A549 (cell line): ENCODE measurements at regions not wholly inside any gene's neighbourhood (a gene's known extent, or its start where the extent isn't known, plus 50 kb on each side); places are given as distances from the start of the nearest gene placed in this dataset.

Experiments
- ATAC-seq, 2 experiments: fragments of 200-7000 bp in 1 of 2; fragments of >200 bp in 1 of 2; cut with Nextera tagmentation in 1 of 2; cut with Tn5 transposase in 1 of 2; 3 replicates each; pipeline versions ENCODE4 v1.8.0 to v1.9.1; 2018 to 2020; ENCODE audit warnings: mild to moderate bottlenecking in 1 of 2, moderate library complexity in 1 of 2
- CTCF ChIA-PET: fragments of 300-600 bp; sonication (Branson Sonifier 250); formaldehyde crosslinking; extraction: SDS; loops from one replicate; lab custom pipeline; 2021; ENCODE audit warnings: antibody characterized with exemption, inconsistent platforms; lab: Yijun Ruan, JAX
- POLR2A ChIA-PET: fragments of 350-600 bp; formaldehyde crosslinking; extraction: SDS; loops from one replicate; lab custom pipeline; 2021; ENCODE audit warnings: antibody characterized with exemption, inconsistent platforms; lab: Yijun Ruan, JAX
- DNase-seq, 2 experiments: peaks; one replicate each; pipeline versions ENCODE4 v3.0.0 to v3.0.0-alpha.2; 2011 to 2016; ENCODE audit warnings: low read depth in 1 of 2, low spot score in 1 of 2
- FAIRE-seq: peaks from 2 replicates; lab custom pipeline; 2011; peaks lifted over from hg19 to GRCh38; lab: Jason Lieb, UNC
- H3K27ac ChIP-seq, 2 experiments: fragments of >200 bp; sonication (Bioruptor Twin); formaldehyde crosslinking; 3 replicates each; pipeline ENCODE4 v1.5.1; 2016 to 2017
- H3K4me1 ChIP-seq: fragments of >200 bp; sonication (Bioruptor Twin); formaldehyde crosslinking; 3 replicates; pipeline ENCODE4 v1.6.1; 2016
- H3K4me2 ChIP-seq: fragments of >200 bp; sonication (Bioruptor Twin); formaldehyde crosslinking; 3 replicates; pipeline ENCODE4 v1.6.1; 2016
- H3K4me3 ChIP-seq: fragments of >200 bp; sonication (Bioruptor Twin); formaldehyde crosslinking; 3 replicates; pipeline ENCODE4 v1.5.1; 2016
- H3K9me3 ChIP-seq: fragments of >200 bp; sonication (Bioruptor Twin); formaldehyde crosslinking; 3 replicates; pipeline ENCODE4 v1.6.1; 2016
- CBX2 ChIP-seq: fragments of 200-600 bp; sonication (generic); IDR thresholded peaks from 2 replicates; pipeline ENCODE4 v1.6.1; 2016; ENCODE audit warnings: low read depth, mild to moderate bottlenecking, borderline replicate concordance
- CBX8 ChIP-seq: fragments of 200-600 bp; sonication (generic); IDR thresholded peaks from 2 replicates; pipeline ENCODE4 v1.6.1; 2016
- CEBPB ChIP-seq, 2 experiments: fragments of >200 bp in 1 of 2; sonication (Bioruptor Twin) in 1 of 2; formaldehyde crosslinking in 1 of 2; IDR thresholded peaks; 2 replicates each; pipeline ENCODE4 v1.6.1; 2012 to 2016
- CHD4 ChIP-seq: fragments of 200-600 bp; sonication (generic); IDR thresholded peaks from 2 replicates; pipeline ENCODE4 v1.6.1; 2016; ENCODE audit warnings: antibody characterized with exemption, mild to moderate bottlenecking, borderline replicate concordance
- EP300 ChIP-seq, 2 experiments: fragments of >200 bp; sonication (Bioruptor Twin); formaldehyde crosslinking; IDR thresholded peaks; 2 replicates in 1 of 2; 3 replicates in 1 of 2; pipeline ENCODE4 v1.6.1; 2016 to 2017
- FOSL2 ChIP-seq, 2 experiments: fragments of 450-650 bp in 1 of 2; fragments of >200 bp in 1 of 2; sonication (Bioruptor Twin) in 1 of 2; formaldehyde crosslinking; IDR thresholded peaks; 2 replicates each; pipeline versions ENCODE4 v1.5.0 to v1.6.1; 2016 to 2020; ENCODE audit warnings: mild to moderate bottlenecking in 1 of 2, moderate library complexity in 1 of 2
- FOXS1 ChIP-seq: fragments of 250-450 bp; sonication (Bioruptor Pico); IDR thresholded peaks from 2 replicates; pipeline ENCODE4 v1.5.0; 2020; ENCODE audit warnings: mild to moderate bottlenecking, moderate library complexity
- HDAC2 ChIP-seq: fragments of 200-600 bp; sonication (generic); IDR thresholded peaks from 2 replicates; pipeline ENCODE4 v1.6.1; 2016
- HEYL ChIP-seq: fragments of 250-450 bp; sonication (Bioruptor Pico); IDR thresholded peaks from 2 replicates; pipeline ENCODE4 v1.8.0; 2021; ENCODE audit warnings: mild to moderate bottlenecking, moderate library complexity
- HOXB13 ChIP-seq: fragments of 250-450 bp; sonication (Bioruptor Pico); IDR thresholded peaks from 2 replicates; pipeline ENCODE4 v1.5.0; 2020; ENCODE audit warnings: low read depth, mild to moderate bottlenecking, moderate library complexity
- HOXB5 ChIP-seq: fragments of 250-450 bp; sonication (Bioruptor Pico); IDR thresholded peaks from 2 replicates; pipeline ENCODE4 v1.5.0; 2020; ENCODE audit warnings: mild to moderate bottlenecking, moderate library complexity
- MAFK ChIP-seq: fragments of 450-650 bp; IDR thresholded peaks from 2 replicates; pipeline ENCODE4 v1.6.1; 2014; ENCODE audit not compliant: partially characterized antibody
- NFE2L2 ChIP-seq: fragments of 150-350 bp; conservative IDR thresholded peaks from 2 replicates; pipeline ENCODE4 v1.6.1; 2014; ENCODE audit warnings: low read length
- NPAS2 ChIP-seq: fragments of 250-450 bp; sonication (Bioruptor Pico); IDR thresholded peaks from 2 replicates; pipeline ENCODE4 v1.8.0; 2022; ENCODE audit warnings: mild to moderate bottlenecking, moderate library complexity, borderline replicate concordance
- PHF8 ChIP-seq: fragments of 200-600 bp; sonication (generic); IDR thresholded peaks from 2 replicates; pipeline ENCODE4 v1.6.1; 2016; ENCODE audit warnings: low read depth, mild to moderate bottlenecking, antibody characterized with exemption, moderate library complexity, borderline replicate concordance
- RARB ChIP-seq: fragments of 250-450 bp; sonication (Bioruptor Pico); IDR thresholded peaks from 2 replicates; pipeline ENCODE4 v1.8.0; 2021; ENCODE audit warnings: mild to moderate bottlenecking, moderate library complexity
- RCOR1 ChIP-seq: fragments of 150-350 bp; IDR thresholded peaks from 2 replicates; pipeline ENCODE4 v1.6.1; 2014; ENCODE audit warnings: antibody characterized with exemption, low read length, low read depth
- SREBF2 ChIP-seq: fragments of 450-650 bp; IDR thresholded peaks from 2 replicates; pipeline ENCODE4 v1.6.1; 2014; ENCODE audit warnings: mild to moderate bottlenecking, moderate library complexity
- TP53 ChIP-seq: fragments of 250-450 bp; sonication (Bioruptor Pico); IDR thresholded peaks from 2 replicates; pipeline ENCODE4 v1.5.0; 2021; ENCODE audit warnings: mild to moderate bottlenecking, moderate library complexity
- ZC3H11A ChIP-seq: fragments of 450-650 bp; IDR thresholded peaks from 2 replicates; pipeline ENCODE4 v1.6.1; 2014; ENCODE audit warnings: antibody characterized with exemption, mild to moderate bottlenecking
- ZNF302 ChIP-seq: fragments of 250-450 bp; sonication (Bioruptor Pico); IDR thresholded peaks from 2 replicates; pipeline ENCODE4 v1.9.0; 2021; ENCODE audit warnings: inconsistent platforms, mild to moderate bottlenecking, moderate library complexity
- WGBS: methylation state at CpG from one replicate; pipeline ENCODE4 v1.1.6; 2017; ENCODE audit errors: missing lambda C conversion rate; 5-methylcytosine and 5-hydroxymethylcytosine counted together
- TF ChIP-seq, protein P1 (sequence below): fragments of 150-350 bp; IDR thresholded peaks from 2 replicates; pipeline ENCODE4 v1.6.1; 2014; ENCODE audit warnings: low read depth, mild to moderate bottlenecking, low read length
- TF ChIP-seq, protein P2 (sequence below): fragments of 200-600 bp; sonication (generic); IDR thresholded peaks from 2 replicates; pipeline ENCODE4 v1.6.1; 2016; ENCODE audit warnings: antibody characterized with exemption, mild to moderate bottlenecking, moderate library complexity
- TF ChIP-seq, protein P3 (sequence below): IDR thresholded peaks from 2 replicates; pipeline ENCODE4 v1.6.1; 2012
- TF ChIP-seq, protein P4 (sequence below): fragments of 250-450 bp; sonication (Bioruptor Pico); IDR thresholded peaks from 2 replicates; pipeline ENCODE4 v1.5.0; 2020; ENCODE audit warnings: low read depth, mild to moderate bottlenecking, moderate library complexity

DNA sequence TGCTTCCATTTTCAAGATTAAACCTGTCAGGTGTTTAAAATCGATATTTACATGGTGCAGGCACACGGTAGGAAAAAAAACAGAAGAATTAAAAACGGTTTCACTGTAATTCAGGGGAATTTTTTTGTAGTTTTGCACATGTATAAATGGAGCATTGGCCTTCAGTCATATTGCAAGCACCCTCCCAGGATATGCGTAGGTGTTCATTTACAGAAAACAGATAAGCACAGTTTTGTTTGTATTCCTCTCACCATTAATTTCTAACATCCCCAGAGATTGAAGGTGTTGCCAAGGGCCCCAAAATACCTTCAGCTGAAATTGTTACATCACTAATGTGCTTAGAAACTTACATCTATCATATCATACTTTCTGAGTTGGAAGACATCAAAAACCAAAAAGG is 427.1 kb upstream of the NR2F2 start (continued):
- no peak for TF ChIP-seq MAFK
- TF ChIP-seq PHF8 = no peak
- no peak for TF ChIP-seq RARB (CRISPR knock-in tag)

DNA sequence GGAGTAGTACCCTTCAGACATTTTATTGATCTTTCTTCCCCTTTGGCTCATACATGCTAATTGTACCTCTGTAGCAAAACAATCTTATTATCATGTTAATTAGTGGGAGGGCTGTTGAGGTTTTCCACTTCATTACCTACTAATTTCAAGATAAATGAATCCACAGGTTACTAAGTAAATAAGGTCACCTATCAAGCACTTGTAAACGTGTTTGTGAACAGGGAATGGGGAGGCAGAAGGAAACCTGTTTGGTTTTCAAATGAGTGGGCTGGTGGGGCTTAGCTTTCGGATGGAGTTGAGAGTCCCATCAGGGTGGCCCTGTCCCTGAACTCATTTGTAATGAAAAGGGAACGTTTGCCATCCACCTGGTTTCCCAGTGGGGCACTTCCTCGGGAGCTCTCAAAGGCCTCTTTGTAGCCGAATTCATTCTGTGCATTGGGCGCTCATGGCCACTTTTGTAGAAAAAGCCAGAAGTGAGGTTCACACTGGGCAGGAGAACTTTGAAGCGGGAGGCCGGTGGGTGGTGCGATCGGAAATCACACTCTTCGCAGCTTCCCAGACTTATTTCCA is 419.8 kb upstream of the NR2F2 start:
- H3K4me3 ChIP-seq = no peak overlapping the region
- 71% methylated on average over 11 of the region's 11 CpGs for WGBS
- TF ChIP-seq FOSL2 (IDR thresholded peaks at IDR 0.05) (no peak), FOSL2 (CRISPR knock-in tag; IDR thresholded peaks at IDR 0.05) (no peak), HDAC2 (no peak), CEBPB (IDR thresholded peaks at IDR 0.05) (no peak), PHF8 (no peak), CBX8 (no peak), EP300 (IDR thresholded peaks at IDR 0.05) (no peak), FOXS1 (CRISPR knock-in tag) (no peak), HOXB5 (CRISPR knock-in tag) (no peak), NPAS2 (CRISPR knock-in tag) (no peak)
- TF ChIP-seq, protein P1, sequence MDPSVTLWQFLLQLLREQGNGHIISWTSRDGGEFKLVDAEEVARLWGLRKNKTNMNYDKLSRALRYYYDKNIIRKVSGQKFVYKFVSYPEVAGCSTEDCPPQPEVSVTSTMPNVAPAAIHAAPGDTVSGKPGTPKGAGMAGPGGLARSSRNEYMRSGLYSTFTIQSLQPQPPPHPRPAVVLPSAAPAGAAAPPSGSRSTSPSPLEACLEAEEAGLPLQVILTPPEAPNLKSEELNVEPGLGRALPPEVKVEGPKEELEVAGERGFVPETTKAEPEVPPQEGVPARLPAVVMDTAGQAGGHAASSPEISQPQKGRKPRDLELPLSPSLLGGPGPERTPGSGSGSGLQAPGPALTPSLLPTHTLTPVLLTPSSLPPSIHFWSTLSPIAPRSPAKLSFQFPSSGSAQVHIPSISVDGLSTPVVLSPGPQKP = no peak
- TF ChIP-seq, protein P2, sequence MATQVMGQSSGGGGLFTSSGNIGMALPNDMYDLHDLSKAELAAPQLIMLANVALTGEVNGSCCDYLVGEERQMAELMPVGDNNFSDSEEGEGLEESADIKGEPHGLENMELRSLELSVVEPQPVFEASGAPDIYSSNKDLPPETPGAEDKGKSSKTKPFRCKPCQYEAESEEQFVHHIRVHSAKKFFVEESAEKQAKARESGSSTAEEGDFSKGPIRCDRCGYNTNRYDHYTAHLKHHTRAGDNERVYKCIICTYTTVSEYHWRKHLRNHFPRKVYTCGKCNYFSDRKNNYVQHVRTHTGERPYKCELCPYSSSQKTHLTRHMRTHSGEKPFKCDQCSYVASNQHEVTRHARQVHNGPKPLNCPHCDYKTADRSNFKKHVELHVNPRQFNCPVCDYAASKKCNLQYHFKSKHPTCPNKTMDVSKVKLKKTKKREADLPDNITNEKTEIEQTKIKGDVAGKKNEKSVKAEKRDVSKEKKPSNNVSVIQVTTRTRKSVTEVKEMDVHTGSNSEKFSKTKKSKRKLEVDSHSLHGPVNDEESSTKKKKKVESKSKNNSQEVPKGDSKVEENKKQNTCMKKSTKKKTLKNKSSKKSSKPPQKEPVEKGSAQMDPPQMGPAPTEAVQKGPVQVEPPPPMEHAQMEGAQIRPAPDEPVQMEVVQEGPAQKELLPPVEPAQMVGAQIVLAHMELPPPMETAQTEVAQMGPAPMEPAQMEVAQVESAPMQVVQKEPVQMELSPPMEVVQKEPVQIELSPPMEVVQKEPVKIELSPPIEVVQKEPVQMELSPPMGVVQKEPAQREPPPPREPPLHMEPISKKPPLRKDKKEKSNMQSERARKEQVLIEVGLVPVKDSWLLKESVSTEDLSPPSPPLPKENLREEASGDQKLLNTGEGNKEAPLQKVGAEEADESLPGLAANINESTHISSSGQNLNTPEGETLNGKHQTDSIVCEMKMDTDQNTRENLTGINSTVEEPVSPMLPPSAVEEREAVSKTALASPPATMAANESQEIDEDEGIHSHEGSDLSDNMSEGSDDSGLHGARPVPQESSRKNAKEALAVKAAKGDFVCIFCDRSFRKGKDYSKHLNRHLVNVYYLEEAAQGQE = no peak
- TF ChIP-seq, protein P3, sequence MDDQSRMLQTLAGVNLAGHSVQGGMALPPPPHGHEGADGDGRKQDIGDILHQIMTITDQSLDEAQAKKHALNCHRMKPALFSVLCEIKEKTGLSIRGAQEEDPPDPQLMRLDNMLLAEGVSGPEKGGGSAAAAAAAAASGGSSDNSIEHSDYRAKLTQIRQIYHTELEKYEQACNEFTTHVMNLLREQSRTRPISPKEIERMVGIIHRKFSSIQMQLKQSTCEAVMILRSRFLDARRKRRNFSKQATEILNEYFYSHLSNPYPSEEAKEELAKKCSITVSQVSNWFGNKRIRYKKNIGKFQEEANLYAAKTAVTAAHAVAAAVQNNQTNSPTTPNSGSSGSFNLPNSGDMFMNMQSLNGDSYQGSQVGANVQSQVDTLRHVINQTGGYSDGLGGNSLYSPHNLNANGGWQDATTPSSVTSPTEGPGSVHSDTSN = no peak
- TF ChIP-seq, protein P4, sequence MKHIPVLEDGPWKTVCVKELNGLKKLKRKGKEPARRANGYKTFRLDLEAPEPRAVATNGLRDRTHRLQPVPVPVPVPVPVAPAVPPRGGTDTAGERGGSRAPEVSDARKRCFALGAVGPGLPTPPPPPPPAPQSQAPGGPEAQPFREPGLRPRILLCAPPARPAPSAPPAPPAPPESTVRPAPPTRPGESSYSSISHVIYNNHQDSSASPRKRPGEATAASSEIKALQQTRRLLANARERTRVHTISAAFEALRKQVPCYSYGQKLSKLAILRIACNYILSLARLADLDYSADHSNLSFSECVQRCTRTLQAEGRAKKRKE (CRISPR knock-in tag) = no peak
- TF ChIP-seq, all 56 proteins: peak for 0
- ChIA-PET CTCF (no interaction called here), POLR2A (no interaction called here)
- Histone ChIP-seq H3K27ac (no peak overlapping the region), H3K9me3 (no peaks in the 10 kb centered on the region), H3K4me2 (no peak overlapping the region), H3K4me1 (no peaks in the 10 kb centered on the region)
- DNase-seq (no peak), FAIRE-seq (no peak), ATAC-seq (no peak)

DNA sequence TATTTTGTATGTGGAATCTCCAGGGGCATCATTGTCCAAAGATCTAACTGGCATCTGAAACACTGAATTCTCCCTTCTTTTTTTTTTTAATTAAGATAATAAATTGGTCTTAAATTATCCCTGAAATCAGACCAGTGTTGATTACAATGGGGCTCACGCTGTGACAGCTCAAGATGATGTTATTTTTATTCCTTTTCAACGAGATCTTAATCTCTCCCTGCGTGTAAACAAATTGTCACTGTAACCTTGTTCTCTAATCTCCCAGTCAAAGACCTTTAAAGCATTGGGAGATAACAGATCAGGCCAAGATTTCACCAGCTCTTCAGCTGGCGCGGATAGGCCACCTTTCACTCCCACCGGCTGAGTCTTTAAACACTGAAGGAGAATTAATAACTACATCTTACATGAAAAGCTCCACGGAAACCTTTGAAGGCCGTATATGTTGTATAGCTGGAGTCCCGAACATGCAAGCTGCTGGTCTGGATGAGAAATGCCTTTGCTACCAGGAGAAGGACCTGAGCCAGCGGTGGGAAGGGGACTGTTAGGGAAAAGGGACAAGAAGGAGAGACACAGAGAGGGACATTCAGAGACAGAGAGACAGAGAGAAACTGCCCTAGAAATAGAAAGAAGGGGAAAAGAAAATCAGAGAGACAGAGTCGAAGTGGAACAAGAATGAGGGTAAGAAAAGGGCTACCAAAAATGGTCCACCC is 418.8 kb upstream of the NR2F2 start:
- no peak overlapping the region for H3K27ac ChIP-seq
- CTCF ChIA-PET = no interaction called here
- H3K9me3 ChIP-seq = no peaks in the 10 kb centered on the region
- POLR2A ChIA-PET = no interaction called here
- H3K4me3 ChIP-seq = no peak overlapping the region
- FAIRE-seq = no peak
- no peak for TF ChIP-seq RCOR1
- TF ChIP-seq, protein P4 (CRISPR knock-in tag) = no peak
- no peak for TF ChIP-seq ZC3H11A
- TF ChIP-seq CHD4 = no peak
- TF ChIP-seq ZNF302 = no peak
- TF ChIP-seq CBX2 = no peak
- TF ChIP-seq HEYL (CRISPR knock-in tag) = no peak
- TF ChIP-seq NFE2L2 = no peak
- TF ChIP-seq HOXB13 (CRISPR knock-in tag) = no peak
- TF ChIP-seq RARB (CRISPR knock-in tag) = no peak
- TF ChIP-seq TP53 = no peak
- TF ChIP-seq, protein P1 = no peak
- TF ChIP-seq FOSL2 (IDR thresholded peaks at IDR 0.05) = no peak
- TF ChIP-seq FOSL2 (CRISPR knock-in tag; IDR thresholded peaks at IDR 0.05) = no peak
- no peak for TF ChIP-seq SREBF2
- WGBS = 60% methylated on average over 11 of the region's 11 CpGs
- no peak overlapping the region for H3K4me2 ChIP-seq
- no peaks in the 10 kb centered on the region for H3K4me1 ChIP-seq
- DNase-seq = no peak
- ATAC-seq = no peak
